Endothelial cell of umbilical vein (primary cell): ENCODE measurements at regions not wholly inside any gene's neighbourhood (a gene's known extent, or its start where the extent isn't known, plus 50 kb on each side); places are given as distances from the start of the nearest gene placed in this dataset.

Source experiments
- BruUV-seq: library from RNA; stranded (reverse); fragments of 400-500 nt; replicated peaks from 2 replicates; lab custom pipeline; 2021; lab: Mats Ljungman, UMichigan
- CTCF ChIA-PET: fragments of 300-600, 350-600 bp; sonication (Branson Sonifier 250); formaldehyde crosslinking; loops from one replicate; lab custom pipeline; 2021; ENCODE audit warnings: antibody characterized with exemption, inconsistent platforms; lab: Charles Lee
- POLR2A ChIA-PET: fragments of 300-600, 350-600 bp; sonication (Branson Sonifier 250); formaldehyde crosslinking; loops from one replicate; lab custom pipeline; 2021; ENCODE audit warnings: antibody characterized with exemption, inconsistent platforms; lab: Charles Lee
- DNase-seq: peaks from one replicate; pipeline ENCODE4 v3.0.0-alpha.2; 2011; ENCODE audit warnings: low read depth, low spot score
- FAIRE-seq: peaks from 2 replicates; lab custom pipeline; 2011; peaks lifted over from hg19 to GRCh38; lab: Jason Lieb, UNC
- H2AFZ ChIP-seq: 2 replicates; pipeline ENCODE4 v1.6.0; 2012; ENCODE audit warnings: low read depth, low read length, control low read depth, inconsistent platforms
- H3K27ac ChIP-seq: 2 replicates; pipeline ENCODE4 v1.5.1; 2011; ENCODE audit warnings: low read depth, mild to moderate bottlenecking, control low read depth, low read length, moderate library complexity; ENCODE audit not compliant: insufficient read depth
- H3K27me3 ChIP-seq, 2 experiments: 2 replicates each; pipeline versions ENCODE4 v1.6.0 to v1.6.1; 2011; ENCODE audit warnings: low read length in 2 of 2, mixed read lengths in 1 of 2; ENCODE audit not compliant: control insufficient read depth in 2 of 2, insufficient read depth in 2 of 2
- H3K36me3 ChIP-seq, 2 experiments: 2 replicates in 1 of 2; 3 replicates in 1 of 2; pipeline ENCODE4 v1.5.1; 2011; ENCODE audit warnings: low read length in 2 of 2, mild to moderate bottlenecking in 1 of 2, moderate library complexity in 1 of 2; ENCODE audit not compliant: control insufficient read depth in 2 of 2, insufficient read depth in 2 of 2; ENCODE audit errors: extremely low read depth in 1 of 2
- H3K4me1 ChIP-seq: 3 replicates; pipeline ENCODE4 v1.5.1; 2011; ENCODE audit warnings: mild to moderate bottlenecking, low read length; ENCODE audit not compliant: control insufficient read depth, insufficient read depth; ENCODE audit errors: extremely low read depth
- H3K4me2 ChIP-seq: 2 replicates; pipeline ENCODE4 v1.6.1; 2011; ENCODE audit warnings: low read length, control low read depth, mixed read lengths; ENCODE audit not compliant: insufficient read depth
- H3K4me3 ChIP-seq, 3 experiments: fragments of 200-600 bp in 1 of 3; sonication (generic), shearing (Covaris generic) in 1 of 3; replicated peaks in 1 of 3; 2 replicates each; pipeline ENCODE4 v1.5.1; 2011 to 2016; ENCODE audit warnings: control low read depth in 3 of 3, low read length in 3 of 3, mild to moderate bottlenecking in 2 of 3, inconsistent platforms in 1 of 3, low read depth in 1 of 3, moderate library complexity in 1 of 3; ENCODE audit not compliant: insufficient read depth in 1 of 3
- H3K79me2 ChIP-seq: 2 replicates; pipeline ENCODE4 v1.6.0; 2012; ENCODE audit warnings: low read length, inconsistent platforms; ENCODE audit not compliant: control insufficient read depth, insufficient read depth
- H3K9ac ChIP-seq: replicated peaks from 2 replicates; pipeline ENCODE3; 2011; ENCODE audit warnings: low read length, control low read depth; ENCODE audit not compliant: insufficient read depth; ENCODE audit errors: extremely low read depth
- H3K9me1 ChIP-seq: replicated peaks from 3 replicates; pipeline ENCODE4 v1.6.0; 2011; ENCODE audit warnings: mild to moderate bottlenecking, low read length; ENCODE audit not compliant: control insufficient read depth, insufficient read depth; ENCODE audit errors: extremely low read depth
- H3K9me3 ChIP-seq: replicated peaks from 2 replicates; pipeline ENCODE4 v1.5.1; 2012; ENCODE audit warnings: low read length, inconsistent platforms; ENCODE audit not compliant: control insufficient read depth, insufficient read depth
- H4K20me1 ChIP-seq: replicated peaks from 2 replicates; pipeline ENCODE3; 2011; ENCODE audit warnings: mild to moderate bottlenecking, low read length; ENCODE audit not compliant: control insufficient read depth, insufficient read depth; ENCODE audit errors: extremely low read depth
- EZH2 ChIP-seq: IDR thresholded peaks from 2 replicates; pipeline ENCODE4 v1.6.1; 2012; ENCODE audit warnings: borderline replicate concordance, low read depth, mild to moderate bottlenecking, moderate library complexity, low read length, inconsistent platforms; ENCODE audit not compliant: severe bottlenecking
- FOS ChIP-seq: IDR thresholded peaks from 2 replicates; pipeline ENCODE4 v1.6.1; 2011; ENCODE audit warnings: mild to moderate bottlenecking, low read length, moderate library complexity, borderline replicate concordance; ENCODE audit not compliant: insufficient read depth
- GATA2 ChIP-seq: IDR thresholded peaks from 2 replicates; pipeline ENCODE4 v1.7.0; 2011; ENCODE audit warnings: low read depth, mild to moderate bottlenecking, moderate library complexity, mixed read lengths, low read length; ENCODE audit not compliant: insufficient read length, insufficient read depth
- JUN ChIP-seq: IDR thresholded peaks from 2 replicates; pipeline ENCODE4 v1.6.1; 2011; ENCODE audit warnings: borderline replicate concordance, low read depth; ENCODE audit not compliant: insufficient read length, insufficient read depth
- MYC ChIP-seq: IDR thresholded peaks from one replicate; pipeline ENCODE4 v1.6.1; 2011; ENCODE audit warnings: mild to moderate bottlenecking, low read depth, low read length
- POLR2A ChIP-seq: IDR thresholded peaks from 2 replicates; pipeline ENCODE4 v1.6.1; 2012; ENCODE audit warnings: low read depth, mild to moderate bottlenecking, control low read depth, low read length
- POLR2AphosphoS5 ChIP-seq: IDR thresholded peaks from 2 replicates; pipeline ENCODE4 v1.6.1; 2012; ENCODE audit warnings: low read depth, mild to moderate bottlenecking, control low read depth, low read length, moderate library complexity; ENCODE audit not compliant: insufficient read depth
- dilution Hi-C: fragments of 300-500 bp; cut with MboI; formaldehyde crosslinking; loops from one replicate; pipeline ENCODE4 v1.15.0; 2019; ENCODE audit warnings: low sequenced_read_pairs; ENCODE audit not compliant: extremely low pct_ligation_motif_present
- intact Hi-C: fragments of 100-400 bp; cut with micrococcal nuclease; formaldehyde crosslinking; loops from one replicate; pipeline ENCODE4 v1.10.0; 2022
- TF ChIP-seq, protein P1 (sequence below): IDR thresholded peaks from 2 replicates; pipeline ENCODE4 v1.6.1; 2011; ENCODE audit not compliant: insufficient read depth, insufficient read length
- TF ChIP-seq, protein P2 (sequence below), 2 donors: IDR thresholded peaks; 1 replicate in 1 of 2; 2 replicates in 1 of 2; pipeline ENCODE4 v1.5.1; 2011; ENCODE audit warnings: low read length in 2 of 2, mild to moderate bottlenecking in 2 of 2, moderate library complexity in 2 of 2, control low read depth in 1 of 2, inconsistent platforms in 1 of 2, low read depth in 1 of 2; ENCODE audit not compliant: insufficient read depth in 1 of 2; ENCODE audit errors: extremely low read depth in 1 of 2

DNA sequence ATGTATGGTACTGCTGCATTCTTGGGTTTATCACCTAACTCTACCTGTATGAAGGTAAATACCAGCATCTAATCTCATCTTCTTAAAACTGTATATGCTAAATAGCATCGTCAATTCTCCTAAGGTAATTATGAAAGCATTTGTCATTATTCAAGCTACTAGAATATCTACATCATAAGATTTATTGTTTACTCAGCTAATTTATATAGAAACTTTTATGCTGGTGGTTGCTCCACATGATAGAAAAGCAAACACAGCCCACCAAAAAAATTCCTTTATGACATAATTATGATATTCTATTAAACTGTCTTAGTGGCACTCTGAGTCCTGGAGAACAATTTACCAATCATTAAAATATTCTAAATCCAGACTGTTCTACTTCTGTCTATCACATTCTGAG is 1226.1 kb upstream of the NRXN1 start:
- H4K20me1 ChIP-seq: no peaks in the 10 kb centered on the region
- H3K79me2 ChIP-seq: no peaks in the 10 kb centered on the region
- H3K9me3 ChIP-seq: no peaks in the 10 kb centered on the region
- H3K9me1 ChIP-seq: no peaks in the 10 kb centered on the region
- H3K4me2 ChIP-seq: no peak overlapping the region
- no peak for FAIRE-seq
- ChIA-PET POLR2A (no interaction called here), CTCF (no interaction called here)
- no peak overlapping the region for H3K9ac ChIP-seq
- no peaks in the 10 kb centered on the region for H3K27me3 ChIP-seq
- H3K4me3 ChIP-seq: no peak overlapping the region
- no peak for DNase-seq
- no peaks in the 10 kb centered on the region for H3K36me3 ChIP-seq
- TF ChIP-seq MYC (no peak), POLR2A (no peak), EZH2 (no peak), GATA2 (no peak), JUN (no peak), POLR2AphosphoS5 (no peak), FOS (no peak)
- TF ChIP-seq, protein P1, sequence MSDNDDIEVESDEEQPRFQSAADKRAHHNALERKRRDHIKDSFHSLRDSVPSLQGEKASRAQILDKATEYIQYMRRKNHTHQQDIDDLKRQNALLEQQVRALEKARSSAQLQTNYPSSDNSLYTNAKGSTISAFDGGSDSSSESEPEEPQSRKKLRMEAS: no peak
- TF ChIP-seq, protein P2, sequence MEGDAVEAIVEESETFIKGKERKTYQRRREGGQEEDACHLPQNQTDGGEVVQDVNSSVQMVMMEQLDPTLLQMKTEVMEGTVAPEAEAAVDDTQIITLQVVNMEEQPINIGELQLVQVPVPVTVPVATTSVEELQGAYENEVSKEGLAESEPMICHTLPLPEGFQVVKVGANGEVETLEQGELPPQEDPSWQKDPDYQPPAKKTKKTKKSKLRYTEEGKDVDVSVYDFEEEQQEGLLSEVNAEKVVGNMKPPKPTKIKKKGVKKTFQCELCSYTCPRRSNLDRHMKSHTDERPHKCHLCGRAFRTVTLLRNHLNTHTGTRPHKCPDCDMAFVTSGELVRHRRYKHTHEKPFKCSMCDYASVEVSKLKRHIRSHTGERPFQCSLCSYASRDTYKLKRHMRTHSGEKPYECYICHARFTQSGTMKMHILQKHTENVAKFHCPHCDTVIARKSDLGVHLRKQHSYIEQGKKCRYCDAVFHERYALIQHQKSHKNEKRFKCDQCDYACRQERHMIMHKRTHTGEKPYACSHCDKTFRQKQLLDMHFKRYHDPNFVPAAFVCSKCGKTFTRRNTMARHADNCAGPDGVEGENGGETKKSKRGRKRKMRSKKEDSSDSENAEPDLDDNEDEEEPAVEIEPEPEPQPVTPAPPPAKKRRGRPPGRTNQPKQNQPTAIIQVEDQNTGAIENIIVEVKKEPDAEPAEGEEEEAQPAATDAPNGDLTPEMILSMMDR (IDR thresholded peaks at IDR 0.05; ENCODE audit: extremely low read depth in 1 of 2, insufficient read depth in 1 of 2, low read depth in 1 of 2, low read length in 2 of 2): no peak
- no peak overlapping the region for H3K27ac ChIP-seq
- no TSS peak for BruUV-seq
- intact Hi-C loops: no loop called here
- no peaks in the 10 kb centered on the region for H3K4me1 ChIP-seq
- no peak overlapping the region for H2AFZ ChIP-seq
- dilution Hi-C loops: no loop called here
